ENCODE measurements at regions not wholly inside any gene's neighbourhood (a gene's known extent, or its start where the extent isn't known, plus 50 kb on each side); places are given as distances from the start of the nearest gene placed in this dataset.
A peak's percentile ranks its signal among the peaks of the same experiment; 100 is the strongest.

DNA sequence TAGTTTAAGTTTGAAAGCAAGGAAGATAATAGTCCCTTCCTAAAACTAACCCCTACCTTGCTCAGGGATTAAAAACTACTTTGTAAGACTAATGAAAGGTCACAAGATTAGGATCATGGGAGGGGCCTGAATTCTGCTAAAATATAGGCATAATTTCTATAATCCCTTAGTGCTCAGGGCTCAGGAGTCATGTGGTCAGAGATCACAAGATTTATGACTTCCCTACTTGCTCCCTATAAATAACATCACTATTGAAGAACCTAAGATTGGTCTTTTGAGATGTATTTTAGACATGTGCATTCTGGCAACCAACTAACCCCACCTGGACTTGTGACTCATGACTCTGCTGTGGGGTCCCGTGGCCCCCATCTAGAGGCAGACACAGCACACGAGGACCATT, 81.1 kb downstream of the STMND1 start:
- no peak for TF ChIP-seq CTCF (IDR thresholded peaks at IDR 0.05; ENCODE audit: partially characterized antibody, unreplicated experiment)
- H3K27me3 Mint-ChIP-seq (ENCODE audit: unreplicated experiment) = peaks cover 2% of the 10 kb centered on the region
- H3K36me3 Mint-ChIP-seq (ENCODE audit: unreplicated experiment) = no peaks in the 10 kb centered on the region
- peaks cover 1% of the 10 kb centered on the region for H3K9me3 Mint-ChIP-seq (ENCODE audit: unreplicated experiment)
- H3K4me3 Mint-ChIP-seq (ENCODE audit: unreplicated experiment) = no peak overlapping the region
- H3K4me1 Mint-ChIP-seq (ENCODE audit: low read depth, unreplicated experiment) = no peaks in the 10 kb centered on the region
- no peak for DNase-seq
- H3K27ac Mint-ChIP-seq (ENCODE audit: unreplicated experiment) = no peak overlapping the region

GRCh38 chr6:17186925-17187324, 85.1 kb downstream of the STMND1 start:
- Mint-ChIP-seq H3K4me1 (ENCODE audit: low read depth, unreplicated experiment) (no peaks in the 10 kb centered on the region), H3K9me3 (ENCODE audit: unreplicated experiment) (no peaks in the 10 kb centered on the region), H3K27me3 (ENCODE audit: unreplicated experiment) (peaks cover 2% of the 10 kb centered on the region), H3K36me3 (ENCODE audit: unreplicated experiment) (no peaks in the 10 kb centered on the region), H3K4me3 (ENCODE audit: unreplicated experiment) (no peak overlapping the region), H3K27ac (ENCODE audit: unreplicated experiment) (no peak overlapping the region)
- no peak for TF ChIP-seq CTCF (IDR thresholded peaks at IDR 0.05; ENCODE audit: partially characterized antibody, unreplicated experiment)
- no peak for DNase-seq

DNA sequence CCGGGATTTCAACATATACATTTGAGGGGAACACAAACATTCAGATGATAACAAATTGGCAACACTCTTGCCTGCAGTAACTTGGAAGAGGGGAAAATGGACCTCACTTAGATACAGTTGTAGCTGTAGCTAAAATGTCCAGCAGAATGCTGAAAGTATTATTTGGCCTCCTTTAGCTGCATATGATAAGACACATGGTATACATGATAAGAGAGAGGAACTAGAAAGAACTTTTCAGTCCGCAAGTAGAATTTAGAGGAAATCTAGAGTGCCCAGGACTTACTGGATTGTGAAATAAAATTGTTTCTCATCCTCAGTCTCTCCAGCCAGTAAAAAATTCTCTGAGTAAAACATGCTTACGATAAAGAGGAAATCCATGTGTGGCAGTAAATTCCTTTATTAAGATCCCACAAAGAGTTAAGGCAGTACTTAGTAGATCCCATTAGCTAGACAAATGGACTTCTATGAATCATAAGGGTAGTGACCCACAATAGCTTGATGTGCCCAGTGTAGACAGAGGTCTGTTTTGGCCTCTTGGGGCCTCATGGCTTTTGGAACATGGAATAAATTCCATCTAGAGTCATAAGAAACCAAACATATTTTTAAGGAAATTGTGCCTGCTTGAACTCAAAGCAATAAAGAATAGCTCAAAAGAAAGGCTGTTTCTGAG, 87.9 kb upstream of the RBM24 start:
- TF ChIP-seq CTCF (IDR thresholded peaks at IDR 0.05; ENCODE audit: partially characterized antibody, unreplicated experiment) = no peak
- H3K27ac Mint-ChIP-seq (ENCODE audit: unreplicated experiment) = no peak overlapping the region
- no peaks in the 10 kb centered on the region for H3K36me3 Mint-ChIP-seq (ENCODE audit: unreplicated experiment)
- H3K9me3 Mint-ChIP-seq (ENCODE audit: unreplicated experiment) = no peaks in the 10 kb centered on the region
- no peaks in the 10 kb centered on the region for H3K27me3 Mint-ChIP-seq (ENCODE audit: unreplicated experiment)
- no peaks in the 10 kb centered on the region for H3K4me1 Mint-ChIP-seq (ENCODE audit: low read depth, unreplicated experiment)
- no peak overlapping the region for H3K4me3 Mint-ChIP-seq (ENCODE audit: unreplicated experiment)
- no peak for DNase-seq

- no peaks in the 10 kb centered on the region for H3K4me1 Mint-ChIP-seq (ENCODE audit: low read depth, unreplicated experiment)
- no peak for DNase-seq
- no peaks in the 10 kb centered on the region for H3K9me3 Mint-ChIP-seq (ENCODE audit: unreplicated experiment)
- no peaks in the 10 kb centered on the region for H3K36me3 Mint-ChIP-seq (ENCODE audit: unreplicated experiment)
- H3K27ac Mint-ChIP-seq (ENCODE audit: unreplicated experiment) = no peak overlapping the region
- no peaks in the 10 kb centered on the region for H3K27me3 Mint-ChIP-seq (ENCODE audit: unreplicated experiment)
- H3K4me3 Mint-ChIP-seq (ENCODE audit: unreplicated experiment) = no peak overlapping the region
- no peak for TF ChIP-seq CTCF (IDR thresholded peaks at IDR 0.05; ENCODE audit: partially characterized antibody, unreplicated experiment)
Observed at GRCh38 chr6:17197607-17198006, 83.6 kb upstream of the RBM24 start.

- H3K4me3 Mint-ChIP-seq (ENCODE audit: unreplicated experiment) = no peak overlapping the region
- H3K27me3 Mint-ChIP-seq (ENCODE audit: unreplicated experiment) = no peaks in the 10 kb centered on the region
- H3K9me3 Mint-ChIP-seq (ENCODE audit: unreplicated experiment) = no peaks in the 10 kb centered on the region
- peaks cover 4% of the 10 kb centered on the region for H3K36me3 Mint-ChIP-seq (ENCODE audit: unreplicated experiment)
- H3K27ac Mint-ChIP-seq (ENCODE audit: unreplicated experiment) = no peak overlapping the region
- TF ChIP-seq CTCF (IDR thresholded peaks at IDR 0.05; ENCODE audit: partially characterized antibody, unreplicated experiment) = peak; percentile 37
- no peaks in the 10 kb centered on the region for H3K4me1 Mint-ChIP-seq (ENCODE audit: low read depth, unreplicated experiment)
- DNase-seq = peak; percentile 61
Observed at GRCh38 chr6:17200395-17200794, 80.8 kb upstream of the RBM24 start.

All from glutamatergic neuron (in vitro differentiated cells).